ENCODE measurements at regions not wholly inside any gene's neighbourhood (a gene's known extent, or its start where the extent isn't known, plus 50 kb on each side); places are given as distances from the start of the nearest gene placed in this dataset.
A peak's percentile ranks its signal among the peaks of the same experiment; 100 is the strongest.

- ATAC-seq (no peak), DNase-seq (no peak)
- Histone ChIP-seq H3K9me3 (no peaks in the 10 kb centered on the region), H3K27ac (no peak overlapping the region), H3K27me3 (no peaks in the 10 kb centered on the region), H3K4me3 (no peak overlapping the region), H3K4me1 (no peaks in the 10 kb centered on the region), H3K36me3 (no peaks in the 10 kb centered on the region)
- TF ChIP-seq CTCF (IDR thresholded peaks at IDR 0.05) (no peak), POLR2A (IDR thresholded peaks at IDR 0.05) (no peak)
- WGBS, 4 donors: 85 to 92% (median 91%) methylated on average over 4 of the region's 4 CpGs
- intact Hi-C loops (cut with DNase I): no loop called here
Measured at GRCh38 chr2:167543721-167544120, 655.4 kb downstream of the XIRP2 start.

GRCh38 chr2:167537743-167538142, 649.5 kb downstream of the XIRP2 start:
- TF ChIP-seq POLR2A (IDR thresholded peaks at IDR 0.05) (no peak), CTCF (IDR thresholded peaks at IDR 0.05) (no peak)
- H3K36me3 ChIP-seq: no peaks in the 10 kb centered on the region
- WGBS, 4 donors: 57 to 70% (median 64%) methylated on average over 4 of the region's 4 CpGs
- intact Hi-C loops (cut with DNase I): no loop called here
- no peaks in the 10 kb centered on the region for H3K9me3 ChIP-seq
- ATAC-seq (peak in 1 of 4 donors; percentile 69), DNase-seq (no peak)
- no peak overlapping the region for H3K27ac ChIP-seq
- no peaks in the 10 kb centered on the region for H3K4me1 ChIP-seq
- no peaks in the 10 kb centered on the region for H3K27me3 ChIP-seq
- H3K4me3 ChIP-seq: no peak overlapping the region

GRCh38 chr2:167534443-167534842, 646.2 kb downstream of the XIRP2 start:
- no peak for ATAC-seq

GRCh38 chr2:167524786-167525185, 636.5 kb downstream of the XIRP2 start:
- Histone ChIP-seq H3K27ac (no peak overlapping the region), H3K27me3 (no peaks in the 10 kb centered on the region), H3K9me3 (peaks cover 0 to 7% (median 0%) of the 10 kb centered on the region in 12 donors), H3K4me1 (no peaks in the 10 kb centered on the region), H3K4me3 (no peak overlapping the region), H3K36me3 (no peaks in the 10 kb centered on the region)
- TF ChIP-seq POLR2A (IDR thresholded peaks at IDR 0.05) (no peak), CTCF (IDR thresholded peaks at IDR 0.05) (no peak)
- WGBS, 4 donors: 45 to 57% (median 50%) methylated on average over 2 of the region's 2 CpGs
- ATAC-seq (no peak), DNase-seq (no peak)
- intact Hi-C loops (cut with DNase I): no loop called here

More at GRCh38 chr2:167534443-167534842, 646.2 kb downstream of the XIRP2 start:
- Histone ChIP-seq H3K4me3 (no peak overlapping the region), H3K9me3 (no peaks in the 10 kb centered on the region), H3K4me1 (no peaks in the 10 kb centered on the region), H3K36me3 (no peaks in the 10 kb centered on the region), H3K27ac (no peak overlapping the region), H3K27me3 (no peaks in the 10 kb centered on the region)
- intact Hi-C loops (cut with DNase I): no loop called here
- WGBS, 4 donors: 87 to 99% (median 96%) methylated on average over 1 of the region's 1 CpG
- no peak for DNase-seq
- no peak for TF ChIP-seq POLR2A (IDR thresholded peaks at IDR 0.05)

- 33 to 50% (median 36%) methylated on average over 2 of the region's 2 CpGs for WGBS, 4 donors
- ATAC-seq (no peak), DNase-seq (no peak)
- Histone ChIP-seq H3K27ac (no peak overlapping the region), H3K4me1 (no peaks in the 10 kb centered on the region), H3K9me3 (no peaks in the 10 kb centered on the region), H3K4me3 (no peak overlapping the region), H3K27me3 (no peaks in the 10 kb centered on the region), H3K36me3 (no peaks in the 10 kb centered on the region)
- intact Hi-C loops (cut with DNase I): no loop called here
- TF ChIP-seq CTCF (IDR thresholded peaks at IDR 0.05) (no peak), POLR2A (IDR thresholded peaks at IDR 0.05) (no peak)
Measured at GRCh38 chr2:167510071-167510759, 621.9 kb downstream of the XIRP2 start.
